ENCODE measurements at regions not wholly inside any gene's neighbourhood (a gene's known extent, or its start where the extent isn't known, plus 50 kb on each side); places are given as distances from the start of the nearest gene placed in this dataset.
A peak's percentile ranks its signal among the peaks of the same experiment; 100 is the strongest.

DNA sequence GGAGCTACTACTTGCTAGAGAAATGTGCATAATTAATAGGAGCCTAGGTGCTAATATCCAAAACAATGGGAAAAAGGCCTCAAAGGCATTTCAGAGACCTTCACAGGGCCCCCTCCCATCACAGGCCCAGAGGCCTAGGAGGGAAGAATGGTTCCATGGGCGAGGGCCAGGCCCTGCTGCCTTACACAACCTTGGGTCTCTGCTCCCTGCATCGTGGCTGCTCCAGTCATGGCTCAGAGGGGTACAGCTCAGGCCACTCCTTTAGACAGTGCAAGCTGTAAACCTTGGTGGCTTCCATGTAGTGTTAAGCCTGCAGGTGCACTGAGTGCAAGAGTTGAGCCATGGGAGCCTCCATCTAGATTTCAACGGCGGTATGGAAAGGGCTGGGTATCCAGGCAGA, 429.2 kb downstream of the FIGN start:
- no peaks in the 10 kb centered on the region for H3K36me3 ChIP-seq
- WGBS, 2 donors: 85 to 91% methylated on average over 4 of the region's 4 CpGs
- H3K27me3 ChIP-seq: no peaks in the 10 kb centered on the region
- H3K27ac ChIP-seq: no peak overlapping the region
- H3K9me3 ChIP-seq: peaks cover 0 to 7% (median 0%) of the 10 kb centered on the region in 4 donors
- no peaks in the 10 kb centered on the region for H3K4me1 ChIP-seq
- TF ChIP-seq POLR2AphosphoS5 (IDR thresholded peaks at IDR 0.05): no peak
- no peak for TF ChIP-seq POLR2A (IDR thresholded peaks at IDR 0.05)
- TF ChIP-seq, protein P1, sequence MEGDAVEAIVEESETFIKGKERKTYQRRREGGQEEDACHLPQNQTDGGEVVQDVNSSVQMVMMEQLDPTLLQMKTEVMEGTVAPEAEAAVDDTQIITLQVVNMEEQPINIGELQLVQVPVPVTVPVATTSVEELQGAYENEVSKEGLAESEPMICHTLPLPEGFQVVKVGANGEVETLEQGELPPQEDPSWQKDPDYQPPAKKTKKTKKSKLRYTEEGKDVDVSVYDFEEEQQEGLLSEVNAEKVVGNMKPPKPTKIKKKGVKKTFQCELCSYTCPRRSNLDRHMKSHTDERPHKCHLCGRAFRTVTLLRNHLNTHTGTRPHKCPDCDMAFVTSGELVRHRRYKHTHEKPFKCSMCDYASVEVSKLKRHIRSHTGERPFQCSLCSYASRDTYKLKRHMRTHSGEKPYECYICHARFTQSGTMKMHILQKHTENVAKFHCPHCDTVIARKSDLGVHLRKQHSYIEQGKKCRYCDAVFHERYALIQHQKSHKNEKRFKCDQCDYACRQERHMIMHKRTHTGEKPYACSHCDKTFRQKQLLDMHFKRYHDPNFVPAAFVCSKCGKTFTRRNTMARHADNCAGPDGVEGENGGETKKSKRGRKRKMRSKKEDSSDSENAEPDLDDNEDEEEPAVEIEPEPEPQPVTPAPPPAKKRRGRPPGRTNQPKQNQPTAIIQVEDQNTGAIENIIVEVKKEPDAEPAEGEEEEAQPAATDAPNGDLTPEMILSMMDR (IDR thresholded peaks at IDR 0.05): no peak
- no peak for TF ChIP-seq EP300 (IDR thresholded peaks at IDR 0.05)
- ATAC-seq (ENCODE audit: low FRiP score in 2 of 2) (peak in 1 of 2 donors; percentile 15), DNase-seq (no peak)
- H3K4me3 ChIP-seq: no peak overlapping the region

- WGBS, 2 donors: 81 to 85% methylated on average over 1 of the region's 1 CpG
- H3K27me3 ChIP-seq: no peaks in the 10 kb centered on the region
- no peak overlapping the region for H3K4me3 ChIP-seq
- DNase-seq: no peak
- no peak overlapping the region for H3K27ac ChIP-seq
- no peak for ATAC-seq (ENCODE audit: low FRiP score in 2 of 2)
- no peaks in the 10 kb centered on the region for H3K4me1 ChIP-seq
- H3K9me3 ChIP-seq: peaks cover 0 to 7% (median 0%) of the 10 kb centered on the region in 4 donors
- H3K36me3 ChIP-seq: no peaks in the 10 kb centered on the region
- no peak for TF ChIP-seq EP300 (IDR thresholded peaks at IDR 0.05)
- TF ChIP-seq, protein P1 (IDR thresholded peaks at IDR 0.05): no peak
- no peak for TF ChIP-seq POLR2A (IDR thresholded peaks at IDR 0.05)
- TF ChIP-seq POLR2AphosphoS5 (IDR thresholded peaks at IDR 0.05): no peak
Observed at GRCh38 chr2:163302141-163302540, 433.7 kb downstream of the FIGN start.

DNA sequence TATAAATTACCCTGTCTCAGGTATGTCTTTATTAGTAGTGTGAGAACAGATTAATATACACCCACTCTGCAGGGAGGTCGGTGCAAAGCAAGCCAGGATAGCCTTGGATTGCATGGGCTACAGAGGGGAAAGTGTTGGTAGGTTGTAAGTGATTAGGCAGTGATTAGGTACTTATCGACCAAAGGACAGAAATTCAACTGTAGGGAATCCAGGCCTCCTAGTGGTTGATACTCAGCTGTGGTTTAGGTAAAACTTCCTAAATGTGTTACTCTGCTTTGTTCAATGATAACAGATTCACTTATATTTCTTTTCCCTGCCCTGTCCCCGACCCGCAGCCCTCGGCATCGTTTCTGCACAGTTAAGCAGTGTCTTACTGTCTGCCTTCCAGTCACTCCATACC, 444.0 kb downstream of the FIGN start:
- H3K27me3 ChIP-seq: no peaks in the 10 kb centered on the region
- no peak for TF ChIP-seq POLR2AphosphoS5 (IDR thresholded peaks at IDR 0.05)
- TF ChIP-seq POLR2A (IDR thresholded peaks at IDR 0.05): no peak
- H3K27ac ChIP-seq: no peak overlapping the region
- H3K36me3 ChIP-seq: no peaks in the 10 kb centered on the region
- ATAC-seq (ENCODE audit: low FRiP score in 2 of 2): no peak
- H3K4me3 ChIP-seq: no peak overlapping the region
- 82 to 86% methylated on average over 6 of the region's 6 CpGs for WGBS, 2 donors
- DNase-seq: no peak
- no peaks in the 10 kb centered on the region for H3K4me1 ChIP-seq
- H3K9me3 ChIP-seq: no peaks in the 10 kb centered on the region

DNA sequence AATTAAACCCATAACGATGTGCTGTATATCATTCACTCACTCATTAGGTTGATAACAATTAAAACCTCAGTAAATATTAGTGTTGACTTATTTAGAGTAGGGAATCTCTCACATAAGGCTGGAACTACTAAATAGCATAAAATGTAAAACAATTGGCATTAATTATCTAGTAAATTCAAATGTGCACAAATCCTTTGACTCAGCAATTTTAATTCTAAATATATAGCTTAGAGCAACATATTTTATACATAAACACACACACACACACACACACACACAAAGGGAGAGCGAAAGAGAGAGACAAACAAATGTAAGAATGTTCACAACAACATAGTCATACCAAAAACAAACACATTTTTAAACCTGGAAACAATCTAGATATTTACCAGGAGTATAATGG, 443.1 kb upstream of the KCNH7 start:
- Histone ChIP-seq H3K27me3 (no peaks in the 10 kb centered on the region), H3K36me3 (no peaks in the 10 kb centered on the region), H3K27ac (no peak overlapping the region), H3K4me3 (no peak overlapping the region), H3K4me1 (no peaks in the 10 kb centered on the region), H3K9me3 (peaks cover 0 to 7% (median 0%) of the 10 kb centered on the region in 4 donors)
- ATAC-seq (ENCODE audit: low FRiP score in 2 of 2) (no peak), DNase-seq (no peak)
- WGBS, 2 donors: 81 to 93% methylated on average over 2 of the region's 2 CpGs
- TF ChIP-seq, protein P1 (IDR thresholded peaks at IDR 0.05): no peak
- TF ChIP-seq POLR2AphosphoS5 (IDR thresholded peaks at IDR 0.05): no peak
- TF ChIP-seq EP300 (IDR thresholded peaks at IDR 0.05): no peak
- TF ChIP-seq POLR2A (IDR thresholded peaks at IDR 0.05): no peak

DNA sequence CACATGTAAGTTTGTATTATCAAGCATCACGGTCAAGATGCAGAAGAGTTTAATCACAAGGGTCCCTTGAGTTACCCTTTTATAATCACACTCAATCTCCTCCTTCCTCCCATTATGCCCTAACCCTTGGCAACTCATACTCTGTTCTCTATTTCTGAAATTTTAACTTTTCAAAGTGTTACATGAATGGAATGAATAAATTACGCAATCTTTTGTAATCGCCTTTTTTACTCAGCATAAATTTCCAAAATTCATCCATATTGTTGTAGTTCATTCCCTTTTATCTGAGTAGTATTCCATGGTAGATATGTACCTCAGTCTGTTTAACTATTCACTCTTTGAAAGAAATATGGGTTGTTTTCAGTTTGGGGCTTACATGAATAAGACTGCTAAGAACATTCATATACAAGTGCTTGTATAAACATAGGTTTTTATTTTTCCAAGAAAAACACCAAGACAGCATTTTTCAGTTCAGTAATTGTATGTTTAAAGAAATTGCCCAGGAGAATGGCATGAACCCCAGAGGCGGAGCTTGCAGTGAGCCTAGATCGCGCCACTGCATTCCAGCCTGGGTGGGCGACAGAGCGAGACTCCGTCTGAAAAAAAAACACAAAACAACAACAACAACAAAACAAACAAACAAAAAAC, 430.9 kb upstream of the KCNH7 start:
- Histone ChIP-seq H3K36me3 (no peaks in the 10 kb centered on the region), H3K27me3 (no peaks in the 10 kb centered on the region), H3K4me3 (no peak overlapping the region), H3K9me3 (peaks cover 0 to 8% (median 1%) of the 10 kb centered on the region in 4 donors), H3K4me1 (no peaks in the 10 kb centered on the region), H3K27ac (no peak overlapping the region)
- ATAC-seq (ENCODE audit: low FRiP score in 2 of 2) (no peak), DNase-seq (no peak)
- 90 to 96% methylated on average over 9 of the region's 9 CpGs for WGBS, 2 donors
- TF ChIP-seq EP300 (IDR thresholded peaks at IDR 0.05) (no peak), POLR2A (IDR thresholded peaks at IDR 0.05) (no peak), POLR2AphosphoS5 (IDR thresholded peaks at IDR 0.05) (no peak)
- TF ChIP-seq, protein P1 (IDR thresholded peaks at IDR 0.05): no peak
